PC-9 (cell line): ENCODE measurements at regions not wholly inside any gene's neighbourhood (a gene's known extent, or its start where the extent isn't known, plus 50 kb on each side); places are given as distances from the start of the nearest gene placed in this dataset.

ENCODE experiments used
- BruUV-seq: library from RNA; stranded (reverse); fragments of 400-500 nt; replicated peaks from 2 replicates; lab custom pipeline; 2021; lab: Mats Ljungman, UMichigan
- CTCF ChIA-PET: fragments of 300-600 bp; sonication (Branson Sonifier 250); formaldehyde crosslinking; loops from one replicate; lab custom pipeline; 2022; ENCODE audit warnings: antibody characterized with exemption; lab: Charles Lee
- POLR2A ChIA-PET: fragments of 300-600 bp; sonication (Branson Sonifier 250); formaldehyde crosslinking; loops from one replicate; lab custom pipeline; 2022; ENCODE audit warnings: antibody characterized with exemption; ENCODE audit not compliant: unreplicated experiment; lab: Charles Lee
- DNase-seq, 2 experiments: peaks; one replicate each; pipeline versions ENCODE4 v3.0.0 to v3.0.0-alpha.2; 2015 to 2022; ENCODE audit warnings: mixed read lengths in 1 of 2
- H2AFZ ChIP-seq: fragments of 200-600 bp; sonication (generic); 2 replicates; pipeline ENCODE4 v1.8.1; 2017; ENCODE audit warnings: antibody characterized with exemption
- H3F3A ChIP-seq: fragments of 200-600 bp; sonication (generic); 2 replicates; pipeline ENCODE4 v1.8.1; 2017; ENCODE audit warnings: antibody characterized with exemption, mild to moderate bottlenecking, low read depth; ENCODE audit not compliant: insufficient read depth
- H3K27ac ChIP-seq: fragments of 200-600 bp; sonication (generic); 2 replicates; pipeline ENCODE4 v1.6.1; 2016; ENCODE audit warnings: mixed run types
- H3K27me3 ChIP-seq: fragments of 200-600 bp; sonication (generic); 2 replicates; pipeline ENCODE4 v1.6.1; 2016; ENCODE audit warnings: low read depth, mixed run types; ENCODE audit not compliant: insufficient read depth
- H3K36me3 ChIP-seq: fragments of 200-600 bp; sonication (generic); 2 replicates; pipeline ENCODE4 v1.6.1; 2016; ENCODE audit warnings: low read depth, mixed run types
- H3K4me1 ChIP-seq: fragments of 200-600 bp; sonication (generic); replicated peaks from 2 replicates; pipeline ENCODE4 v1.6.1; 2016; ENCODE audit warnings: mixed run types; ENCODE audit not compliant: insufficient read depth
- H3K4me2 ChIP-seq: fragments of 200-600 bp; sonication (generic); 2 replicates; pipeline ENCODE4 v1.6.1; 2017; ENCODE audit warnings: mixed run types
- H3K4me3 ChIP-seq: fragments of 200-600 bp; sonication (generic); 2 replicates; pipeline ENCODE4 v1.6.1; 2016; ENCODE audit warnings: mixed run types
- H3K79me2 ChIP-seq: fragments of 200-600 bp; sonication (generic); 2 replicates; pipeline ENCODE4 v1.6.1; 2017; ENCODE audit warnings: low read depth, mixed run types
- H3K9me2 ChIP-seq: fragments of 200-600 bp; sonication (generic); 2 replicates; pipeline ENCODE4 v1.8.1; 2017; ENCODE audit warnings: mild to moderate bottlenecking; ENCODE audit not compliant: insufficient read depth
- H3K9me3 ChIP-seq: fragments of 200-600 bp; sonication (generic); 2 replicates; pipeline ENCODE4 v1.8.1; 2016; ENCODE audit warnings: low read depth; ENCODE audit not compliant: insufficient read depth
- H4K20me1 ChIP-seq: fragments of 200-600 bp; sonication (generic); 2 replicates; pipeline ENCODE4 v1.8.1; 2017; ENCODE audit not compliant: insufficient read depth
- CTCF ChIP-seq: fragments of 200-600 bp; sonication (generic); conservative IDR thresholded peaks from 2 replicates; pipeline ENCODE4 v1.6.1; 2017; ENCODE audit warnings: mixed run types, antibody characterized with exemption, mild to moderate bottlenecking, moderate library complexity
- EZH2 ChIP-seq: fragments of 200-600 bp; sonication (generic); IDR thresholded peaks from 2 replicates; pipeline ENCODE4 v1.8.0; 2017; ENCODE audit warnings: antibody characterized with exemption, low read depth
- intact Hi-C: fragments of 100-400 bp; cut with micrococcal nuclease; formaldehyde crosslinking; loops from one replicate; pipeline ENCODE4 v1.10.0; 2022; ENCODE audit not compliant: unreplicated experiment

- no TSS peak for BruUV-seq
- TF ChIP-seq EZH2 (no peak), CTCF (no peak)
- no peak for DNase-seq
- Histone ChIP-seq H3K9me3 (no peaks in the 10 kb centered on the region), H3K9me2 (no peaks in the 10 kb centered on the region), H3K27me3 (no peaks in the 10 kb centered on the region), H3K79me2 (no peaks in the 10 kb centered on the region), H4K20me1 (no peaks in the 10 kb centered on the region), H3K4me3 (no peak overlapping the region), H3K4me1 (no peaks in the 10 kb centered on the region), H3F3A (no peaks in the 10 kb centered on the region), H2AFZ (no peak overlapping the region), H3K27ac (no peak overlapping the region), H3K4me2 (no peak overlapping the region), H3K36me3 (no peaks in the 10 kb centered on the region)
- CTCF ChIA-PET: interaction anchor here (0.6 kb wide), 1 partner anchor 71 kb away, joined by 4 read pairs; no protein-coding TSS in a partner anchor
- intact Hi-C loops: no loop called here
- POLR2A ChIA-PET: no interaction called here
Measured at GRCh38 chr13:33612641-33613638, 205.0 kb upstream of the RFC3 start.

GRCh38 chr13:33615436-33615835, 202.5 kb upstream of the RFC3 start:
- no peaks in the 10 kb centered on the region for H4K20me1 ChIP-seq
- no peaks in the 10 kb centered on the region for H3K36me3 ChIP-seq
- H3K9me2 ChIP-seq: no peaks in the 10 kb centered on the region
- DNase-seq: no peak
- TF ChIP-seq EZH2: no peak
- TF ChIP-seq CTCF: no peak
- H3K9me3 ChIP-seq: no peaks in the 10 kb centered on the region
- POLR2A ChIA-PET: no interaction called here
- H3K27me3 ChIP-seq: no peaks in the 10 kb centered on the region
- no TSS peak for BruUV-seq
- H3F3A ChIP-seq: no peaks in the 10 kb centered on the region
- intact Hi-C loops: no loop called here
- H3K79me2 ChIP-seq: no peaks in the 10 kb centered on the region
- no peak overlapping the region for H3K4me3 ChIP-seq
- CTCF ChIA-PET: no interaction called here
- H3K27ac ChIP-seq: no peak overlapping the region
- no peak overlapping the region for H3K4me2 ChIP-seq
- no peaks in the 10 kb centered on the region for H3K4me1 ChIP-seq
- H2AFZ ChIP-seq: no peak overlapping the region

GRCh38 chr13:33616130-33616529, 201.8 kb upstream of the RFC3 start:
- H3K27me3 ChIP-seq: no peaks in the 10 kb centered on the region
- TF ChIP-seq CTCF (no peak), EZH2 (no peak)
- H3K4me2 ChIP-seq: no peak overlapping the region
- H2AFZ ChIP-seq: no peak overlapping the region
- BruUV-seq: no TSS peak
- POLR2A ChIA-PET: no interaction called here
- CTCF ChIA-PET: no interaction called here
- no peak overlapping the region for H3K27ac ChIP-seq
- H3K36me3 ChIP-seq: no peaks in the 10 kb centered on the region
- no peaks in the 10 kb centered on the region for H3K79me2 ChIP-seq
- no peaks in the 10 kb centered on the region for H3K9me2 ChIP-seq
- no peak for DNase-seq
- H3K9me3 ChIP-seq: no peaks in the 10 kb centered on the region
- no peak overlapping the region for H3K4me3 ChIP-seq
- intact Hi-C loops: no loop called here
- H3K4me1 ChIP-seq: no peaks in the 10 kb centered on the region
- no peaks in the 10 kb centered on the region for H4K20me1 ChIP-seq
- H3F3A ChIP-seq: no peaks in the 10 kb centered on the region
